PFSK-1 (cell line): ENCODE measurements at regions not wholly inside any gene's neighbourhood (a gene's known extent, or its start where the extent isn't known, plus 50 kb on each side); places are given as distances from the start of the nearest gene placed in this dataset.

Source experiments
- FOXP2 ChIP-seq: optimal IDR thresholded peaks from 2 replicates; pipeline ENCODE3; 2011; ENCODE audit warnings: borderline replicate concordance, control low read depth, inconsistent platforms; ENCODE audit not compliant: insufficient read depth; ENCODE audit errors: extremely low read length, extremely low read depth
- POLR2AphosphoS5 ChIP-seq: IDR thresholded peaks from 2 replicates; pipeline ENCODE4 v1.6.1; 2012; ENCODE audit warnings: low read depth, mild to moderate bottlenecking, control low read depth, low read length, moderate library complexity
- REST ChIP-seq, 2 experiments: IDR thresholded peaks; 2 replicates each; pipeline versions ENCODE4 v1.6.1 to v1.8.0; 2011 to 2012; ENCODE audit warnings: low read depth in 2 of 2, low read length in 2 of 2, control low read depth in 1 of 2, inconsistent platforms in 1 of 2, mild to moderate bottlenecking in 1 of 2, moderate library complexity in 1 of 2; ENCODE audit not compliant: insufficient read depth in 1 of 2
- SIN3A ChIP-seq: IDR thresholded peaks from 2 replicates; pipeline ENCODE4 v1.6.1; 2012; ENCODE audit warnings: mild to moderate bottlenecking, low read length, moderate library complexity, borderline replicate concordance; ENCODE audit not compliant: insufficient read depth
- TAF1 ChIP-seq: IDR thresholded peaks from 2 replicates; pipeline ENCODE4 v1.6.1; 2012; ENCODE audit warnings: low read length, control low read depth, borderline replicate concordance; ENCODE audit not compliant: insufficient read depth

DNA sequence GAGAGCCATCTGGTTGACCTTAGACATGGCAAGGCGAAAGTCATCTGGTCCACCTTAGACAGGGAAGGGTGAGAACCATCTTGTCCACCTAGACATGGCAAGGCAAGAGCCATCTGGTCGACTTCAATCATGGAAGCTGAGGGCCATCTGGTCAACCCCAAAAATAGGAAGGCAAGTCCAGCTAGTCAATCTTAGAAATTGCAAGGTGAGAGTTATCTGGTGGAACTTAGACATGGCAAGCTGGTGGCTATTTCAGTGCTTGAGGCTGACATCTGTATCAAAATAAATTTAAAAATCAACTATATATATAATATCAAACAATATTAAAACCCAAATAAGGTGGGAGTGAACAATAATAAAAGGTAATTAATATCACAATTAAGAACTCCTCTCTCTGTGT is 83.9 kb downstream of the ZNF726 start:
- TF ChIP-seq POLR2AphosphoS5 (no peak), TAF1 (no peak), REST (IDR thresholded peaks at IDR 0.05; ENCODE audit: insufficient read depth in 1 of 2, low read depth in 2 of 2, low read length in 2 of 2) (no peak), SIN3A (no peak), FOXP2 (no peak)

- TF ChIP-seq FOXP2 = no peak
- TF ChIP-seq REST (IDR thresholded peaks at IDR 0.05; ENCODE audit: insufficient read depth in 1 of 2, low read depth in 2 of 2, low read length in 2 of 2) = no peak
- no peak for TF ChIP-seq POLR2AphosphoS5
- TF ChIP-seq TAF1 = no peak
These were observed 85.3 kb downstream of the ZNF726 start for GRCh38 chr19:23999821-24000610.

DNA sequence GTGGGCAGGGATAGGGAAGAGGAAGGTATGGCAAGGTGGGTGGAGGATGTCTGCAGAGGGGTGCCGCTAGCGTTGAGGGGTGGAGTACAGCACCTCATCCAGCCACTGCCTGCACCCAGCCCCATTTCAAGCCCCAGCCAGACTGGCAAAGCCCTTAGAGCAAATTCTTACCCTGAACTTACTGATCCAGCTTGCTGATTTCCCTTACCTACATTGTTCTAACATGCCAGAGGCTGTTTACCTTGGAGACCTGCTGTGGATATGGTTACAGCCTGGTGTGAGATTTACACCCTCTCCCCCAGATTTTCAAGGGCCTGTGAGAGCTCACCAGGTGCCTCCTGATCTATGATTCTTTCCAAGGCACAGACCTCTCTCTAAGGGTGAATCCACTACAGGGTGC is 86.0 kb downstream of the ZNF726 start:
- no peak for TF ChIP-seq SIN3A
- TF ChIP-seq POLR2AphosphoS5 = no peak
- TF ChIP-seq REST (IDR thresholded peaks at IDR 0.05; ENCODE audit: insufficient read depth in 1 of 2, low read depth in 2 of 2, low read length in 2 of 2) = no peak
- no peak for TF ChIP-seq TAF1
- TF ChIP-seq FOXP2 = no peak

GRCh38 chr19:24002256-24002945 is 84.6 kb upstream of the ZNF254 start:
- no peak for TF ChIP-seq FOXP2
- TF ChIP-seq REST (IDR thresholded peaks at IDR 0.05; ENCODE audit: insufficient read depth in 1 of 2, low read depth in 2 of 2, low read length in 2 of 2) = no peak
- no peak for TF ChIP-seq TAF1
